NT2/D1 (cell line): ENCODE measurements at regions not wholly inside any gene's neighbourhood (a gene's known extent, or its start where the extent isn't known, plus 50 kb on each side); places are given as distances from the start of the nearest gene placed in this dataset.

Experiments
- DNase-seq: peaks from one replicate; pipeline ENCODE4 v3.0.0-alpha.2; 2011; ENCODE audit warnings: low read depth, low spot score
- H3K27me3 ChIP-seq: 2 replicates; pipeline ENCODE4 v1.6.0; 2011; ENCODE audit warnings: mild to moderate bottlenecking; ENCODE audit not compliant: insufficient read length, insufficient read depth
- H3K36me3 ChIP-seq: 2 replicates; pipeline ENCODE4 v1.6.1; 2011; ENCODE audit warnings: mild to moderate bottlenecking, low read length, mixed read lengths; ENCODE audit not compliant: insufficient read depth, insufficient read length
- H3K4me1 ChIP-seq: 2 replicates; pipeline ENCODE4 v1.5.1; 2011; ENCODE audit not compliant: insufficient read depth, insufficient read length
- H3K4me3 ChIP-seq: 2 replicates; pipeline ENCODE4 v1.5.1; 2011; ENCODE audit warnings: low read depth; ENCODE audit not compliant: insufficient read length
- H3K9ac ChIP-seq: 2 replicates; pipeline ENCODE4 v1.6.0; 2011; ENCODE audit warnings: low read depth; ENCODE audit not compliant: insufficient read length
- H3K9me3 ChIP-seq: 2 replicates; pipeline ENCODE4 v1.5.1; 2011; ENCODE audit warnings: mild to moderate bottlenecking, low read length; ENCODE audit not compliant: insufficient read depth
- SUZ12 ChIP-seq: IDR thresholded peaks from 2 replicates; pipeline ENCODE4 v1.6.1; 2011; ENCODE audit not compliant: insufficient read length, insufficient read depth; ENCODE audit errors: extremely low read depth
- YY1 ChIP-seq: IDR thresholded peaks from 2 replicates; pipeline ENCODE4 v1.6.1; 2011; ENCODE audit not compliant: insufficient read length, insufficient read depth
- ZNF274 ChIP-seq: IDR thresholded peaks from 2 replicates; pipeline ENCODE4 v1.6.1; 2011; ENCODE audit warnings: mild to moderate bottlenecking, low read depth, low read length

DNA sequence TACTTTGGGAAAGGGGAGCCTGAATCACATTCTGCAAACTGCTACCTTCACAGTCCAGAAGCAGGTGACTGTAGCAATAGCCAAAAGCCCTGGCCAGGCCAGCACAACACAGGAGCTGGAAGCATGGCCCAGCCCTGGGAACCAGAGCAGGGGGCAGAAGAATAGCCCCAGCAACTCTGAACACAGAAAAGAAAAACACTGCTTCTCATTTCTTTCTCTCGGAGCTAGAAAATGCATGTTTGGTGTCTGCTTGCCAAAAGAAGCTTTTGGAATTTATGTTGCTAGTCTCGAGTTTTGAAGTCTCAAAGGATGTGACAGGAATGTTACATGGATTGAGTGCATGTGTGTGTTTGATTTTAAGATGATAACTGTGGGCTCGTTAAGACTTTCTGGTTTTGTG, 79.8 kb upstream of the SCAF8 start:
- no peak overlapping the region for H3K9ac ChIP-seq
- no peak overlapping the region for H3K4me3 ChIP-seq
- TF ChIP-seq ZNF274 = no peak
- TF ChIP-seq SUZ12 = no peak
- no peak for TF ChIP-seq YY1
- DNase-seq = no peak
- no peaks in the 10 kb centered on the region for H3K36me3 ChIP-seq
- H3K4me1 ChIP-seq = no peaks in the 10 kb centered on the region
- no peaks in the 10 kb centered on the region for H3K9me3 ChIP-seq
- H3K27me3 ChIP-seq = no peaks in the 10 kb centered on the region

DNA sequence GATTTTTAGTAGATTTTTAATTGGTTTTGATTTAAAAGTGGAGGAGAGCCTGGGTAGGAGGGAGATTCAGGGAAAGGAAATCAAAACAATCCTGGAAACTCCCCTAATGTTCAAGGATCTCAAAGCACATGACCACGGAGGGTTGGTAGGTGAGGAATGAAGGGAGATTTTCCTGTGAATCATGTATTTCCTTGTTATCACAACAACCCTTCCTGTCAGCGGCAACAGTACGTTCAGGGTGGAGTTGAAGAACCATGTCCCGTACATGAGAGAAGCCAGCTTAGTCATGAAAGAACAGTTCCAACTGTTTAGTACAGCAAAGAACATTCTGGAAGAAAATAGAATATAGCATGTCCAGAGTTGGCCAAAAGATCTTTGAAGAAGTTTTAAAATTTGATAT, 79.4 kb upstream of the SCAF8 start:
- no peak for DNase-seq
- H3K9ac ChIP-seq = no peak overlapping the region
- H3K4me1 ChIP-seq = no peaks in the 10 kb centered on the region
- H3K9me3 ChIP-seq = no peaks in the 10 kb centered on the region
- H3K27me3 ChIP-seq = no peaks in the 10 kb centered on the region
- no peak for TF ChIP-seq SUZ12
- H3K36me3 ChIP-seq = no peaks in the 10 kb centered on the region
- no peak overlapping the region for H3K4me3 ChIP-seq

DNA sequence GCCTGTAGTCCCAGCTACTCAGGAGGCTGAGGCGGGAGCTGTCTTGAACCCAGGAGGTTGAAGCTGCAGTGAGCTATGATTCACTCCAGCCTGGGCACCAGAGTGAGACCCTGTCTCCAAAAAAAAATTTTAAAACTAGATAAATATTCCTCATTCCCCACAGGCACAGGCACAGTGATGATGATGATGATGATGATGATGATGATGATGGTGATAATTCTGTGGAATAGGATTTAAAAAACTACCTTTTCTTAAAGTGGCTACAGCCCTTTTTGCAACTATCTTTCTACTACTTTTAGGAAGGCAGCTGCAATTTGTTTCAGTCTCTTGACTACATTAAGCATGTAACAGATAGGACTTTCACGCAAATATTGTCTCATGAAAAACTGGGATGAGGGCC, 76.6 kb upstream of the SCAF8 start:
- TF ChIP-seq ZNF274 = no peak
- TF ChIP-seq YY1 = no peak
- no peak for TF ChIP-seq SUZ12
- H3K27me3 ChIP-seq = no peaks in the 10 kb centered on the region
- no peaks in the 10 kb centered on the region for H3K36me3 ChIP-seq
- no peak for DNase-seq
- no peaks in the 10 kb centered on the region for H3K9me3 ChIP-seq
- no peaks in the 10 kb centered on the region for H3K4me1 ChIP-seq
- H3K9ac ChIP-seq = no peak overlapping the region
- no peak overlapping the region for H3K4me3 ChIP-seq

DNA sequence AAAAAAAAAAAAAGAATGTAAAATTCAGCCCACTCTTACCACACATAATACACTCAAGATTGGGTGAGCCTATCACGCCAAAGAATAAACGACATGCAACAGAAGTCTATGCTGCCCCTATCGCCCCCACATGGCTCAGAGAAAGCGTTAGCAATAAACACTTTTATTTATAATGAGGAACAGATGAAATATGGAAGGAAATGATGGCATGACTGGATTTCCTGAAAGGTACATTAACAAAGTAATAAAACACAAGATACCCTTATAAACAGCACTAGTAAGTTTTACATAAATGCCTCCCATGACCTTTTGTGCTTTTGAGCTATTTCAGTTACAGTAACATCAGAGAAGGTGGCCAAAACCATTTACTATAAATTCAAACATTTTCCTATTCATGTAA, 71.4 kb upstream of the SCAF8 start:
- Histone ChIP-seq H3K9ac (no peak overlapping the region), H3K9me3 (no peaks in the 10 kb centered on the region), H3K4me3 (no peak overlapping the region), H3K27me3 (no peaks in the 10 kb centered on the region), H3K36me3 (no peaks in the 10 kb centered on the region), H3K4me1 (no peaks in the 10 kb centered on the region)
- TF ChIP-seq YY1 (no peak), ZNF274 (no peak), SUZ12 (no peak)
- no peak for DNase-seq

DNA sequence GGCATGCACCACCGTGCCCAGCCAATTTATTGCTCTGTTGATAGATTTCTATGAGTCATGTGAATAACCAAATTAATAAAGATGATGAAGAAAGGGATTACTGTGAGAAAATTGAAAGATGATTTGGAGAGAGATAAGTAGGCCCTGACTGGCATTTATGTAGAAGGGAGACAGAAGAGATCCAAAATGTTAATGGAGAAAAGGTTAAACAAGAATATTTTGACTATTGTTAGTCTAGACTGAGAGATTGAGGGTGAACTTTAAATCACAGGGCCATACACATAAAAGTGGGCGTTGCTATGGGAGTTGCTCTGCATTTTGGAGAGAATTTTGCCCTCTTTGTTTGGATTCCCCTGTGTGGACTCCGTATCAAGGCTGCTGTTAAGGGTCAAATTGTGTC, 68.9 kb upstream of the SCAF8 start:
- Histone ChIP-seq H3K27me3 (no peaks in the 10 kb centered on the region), H3K9me3 (no peaks in the 10 kb centered on the region), H3K9ac (no peak overlapping the region), H3K4me3 (no peak overlapping the region), H3K4me1 (no peaks in the 10 kb centered on the region), H3K36me3 (no peaks in the 10 kb centered on the region)
- no peak for DNase-seq
- TF ChIP-seq SUZ12 = no peak
- no peak for TF ChIP-seq YY1

DNA sequence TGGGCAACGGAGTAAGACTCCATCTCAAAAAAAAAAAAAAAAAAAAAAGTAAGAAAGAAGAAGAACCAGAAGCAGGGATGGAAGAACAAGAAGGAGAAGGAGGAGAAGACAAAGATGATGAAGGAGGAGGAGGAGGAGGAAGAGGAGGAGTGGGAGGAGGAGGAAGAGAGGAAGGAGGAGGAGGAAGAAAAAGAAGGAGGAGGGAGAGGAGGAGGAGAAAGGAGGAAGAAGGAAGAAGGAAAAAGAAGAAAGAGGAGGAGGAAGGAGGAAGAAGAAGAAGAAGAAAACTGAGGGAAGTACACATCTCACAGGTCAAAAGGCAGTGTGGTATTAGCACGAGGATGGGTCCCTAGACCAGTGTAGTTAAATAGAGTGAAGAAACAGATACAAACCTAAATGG, 65.1 kb upstream of the SCAF8 start:
- TF ChIP-seq SUZ12 (no peak), ZNF274 (no peak), YY1 (no peak)
- no peak overlapping the region for H3K4me3 ChIP-seq
- H3K4me1 ChIP-seq = no peaks in the 10 kb centered on the region
- no peak for DNase-seq
- H3K36me3 ChIP-seq = no peaks in the 10 kb centered on the region
- no peak overlapping the region for H3K9ac ChIP-seq
- no peaks in the 10 kb centered on the region for H3K27me3 ChIP-seq
- H3K9me3 ChIP-seq = no peaks in the 10 kb centered on the region

DNA sequence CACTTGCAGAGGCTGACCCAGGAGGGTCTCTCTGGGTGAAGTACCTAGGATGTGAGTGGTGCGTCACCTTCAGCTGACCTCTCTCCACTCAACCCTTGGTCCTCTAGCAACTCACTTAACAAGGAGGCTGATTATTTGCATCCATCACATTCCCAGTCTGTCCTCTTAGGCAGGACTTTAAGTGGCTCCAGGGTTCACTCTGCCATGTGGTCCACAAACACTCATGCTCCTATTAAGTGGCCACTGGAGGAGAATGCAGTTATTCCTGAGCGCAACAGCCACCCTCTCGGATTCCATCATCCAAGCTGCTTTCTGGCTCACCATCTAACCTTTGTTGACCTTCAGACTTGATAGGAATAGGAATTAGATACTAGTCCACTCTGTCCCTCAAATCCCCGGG, 61.1 kb upstream of the SCAF8 start:
- Histone ChIP-seq H3K36me3 (no peaks in the 10 kb centered on the region), H3K9me3 (no peaks in the 10 kb centered on the region), H3K4me1 (no peaks in the 10 kb centered on the region), H3K4me3 (no peak overlapping the region), H3K9ac (no peak overlapping the region), H3K27me3 (no peaks in the 10 kb centered on the region)
- TF ChIP-seq SUZ12 = no peak
- no peak for TF ChIP-seq ZNF274
- no peak for TF ChIP-seq YY1
- DNase-seq = no peak

DNA sequence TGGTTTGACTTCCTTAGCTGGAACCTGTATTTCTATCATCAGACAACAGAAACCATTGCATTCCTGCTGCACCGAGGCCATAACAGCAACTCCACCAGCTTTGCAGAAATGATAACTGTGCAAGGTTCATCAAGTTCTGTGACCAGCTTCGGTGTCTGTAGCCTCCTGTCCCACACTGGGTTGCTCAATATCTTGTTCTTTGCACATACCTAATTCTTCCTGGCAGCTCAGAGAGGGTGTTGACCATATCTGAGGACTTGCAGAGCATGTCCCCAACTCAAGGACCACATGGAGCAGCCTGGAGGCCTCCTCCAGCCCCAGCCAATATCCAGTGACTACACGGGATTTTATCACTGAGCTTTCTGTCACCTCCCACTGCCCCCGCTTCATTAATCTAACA, 59.3 kb upstream of the SCAF8 start:
- no peaks in the 10 kb centered on the region for H3K36me3 ChIP-seq
- H3K9ac ChIP-seq = no peak overlapping the region
- no peak for TF ChIP-seq SUZ12
- no peak for TF ChIP-seq ZNF274
- TF ChIP-seq YY1 = no peak
- H3K4me1 ChIP-seq = no peaks in the 10 kb centered on the region
- no peak for DNase-seq
- H3K27me3 ChIP-seq = no peaks in the 10 kb centered on the region
- no peak overlapping the region for H3K4me3 ChIP-seq
- no peaks in the 10 kb centered on the region for H3K9me3 ChIP-seq
